ENCODE measurements at regions not wholly inside any gene's neighbourhood (a gene's known extent, or its start where the extent isn't known, plus 50 kb on each side); places are given as distances from the start of the nearest gene placed in this dataset.

- no peak for TF ChIP-seq CTCF (IDR thresholded peaks at IDR 0.05)
- TF ChIP-seq POLR2A (IDR thresholded peaks at IDR 0.05), result no peak
Observed at GRCh38 chr14:82091097-82091496, 557.4 kb upstream of the SEL1L start.
